HepG2 (cell line): ENCODE measurements at regions not wholly inside any gene's neighbourhood (a gene's known extent, or its start where the extent isn't known, plus 50 kb on each side); places are given as distances from the start of the nearest gene placed in this dataset.

Experiments used
- ATAC-seq: fragments of 200-7000 bp; cut with Tn5 transposase; 3 replicates; pipeline ENCODE4 v1.9.1; 2020; ENCODE audit warnings: mild to moderate bottlenecking, moderate library complexity
- BruUV-seq: library from RNA; stranded (reverse); fragments of 400-500 nt; replicated peaks from 2 replicates; lab custom pipeline; 2021; lab: Mats Ljungman, UMichigan
- CTCF ChIA-PET: fragments of 300-600 bp; formaldehyde crosslinking; extraction: SDS; loops from one replicate; lab custom pipeline; 2021; ENCODE audit warnings: low total read pairs, inconsistent platforms, low intra/inter-chr PET ratio; lab: Yijun Ruan, JAX
- POLR2A ChIA-PET: fragments of 350-600 bp; sonication (Branson Sonifier 250); formaldehyde crosslinking; loops from one replicate; lab custom pipeline; 2020; ENCODE audit warnings: antibody characterized with exemption, inconsistent platforms; lab: Yijun Ruan, JAX
- DNase-seq: peaks from one replicate; pipeline ENCODE4 v3.0.0-alpha.2; 2015; ENCODE audit warnings: low spot score
- FAIRE-seq: peaks from 3 replicates; lab custom pipeline; 2011; peaks lifted over from hg19 to GRCh38; lab: Jason Lieb, UNC
- H2AFZ ChIP-seq: one replicate; pipeline ENCODE4 v1.6.1; 2011; ENCODE audit warnings: low read length, inconsistent platforms
- H3K27ac ChIP-seq: fragments of 300-600 bp; 3 replicates; pipeline ENCODE4 v1.8.0; 2011; ENCODE audit warnings: mixed run types, mild to moderate bottlenecking, mixed read lengths, low read length, inconsistent platforms; ENCODE audit not compliant: insufficient read depth; ENCODE audit errors: extremely low read length
- H3K27me3 ChIP-seq, 2 experiments: fragments of 200-600 bp in 1 of 2; 2 replicates in 1 of 2; 3 replicates in 1 of 2; pipeline versions ENCODE4 v1.6.0 to v1.8.0; 2011; ENCODE audit warnings: low read length in 2 of 2, mild to moderate bottlenecking in 2 of 2, moderate library complexity in 2 of 2, inconsistent platforms in 1 of 2; ENCODE audit not compliant: insufficient read depth in 2 of 2, control insufficient read depth in 1 of 2
- H3K36me3 ChIP-seq, 2 experiments: fragments of 200-600 bp in 1 of 2; replicated peaks in 1 of 2; 2 replicates in 1 of 2; 3 replicates in 1 of 2; pipeline versions ENCODE4 v1.5.1 to v1.8.0; 2011; ENCODE audit warnings: low read length in 2 of 2, inconsistent platforms in 1 of 2; ENCODE audit not compliant: insufficient read depth in 2 of 2, control insufficient read depth in 1 of 2
- H3K4me1 ChIP-seq: 2 replicates; pipeline ENCODE4 v1.5.1; 2012; ENCODE audit warnings: low read length, inconsistent platforms; ENCODE audit not compliant: insufficient read depth
- H3K4me2 ChIP-seq: 2 replicates; pipeline ENCODE4 v1.6.0; 2011; ENCODE audit warnings: low read depth, low read length, inconsistent platforms
- H3K4me3 ChIP-seq, 3 experiments: fragments of 200-600 bp in 1 of 3; sonication (generic), shearing (Covaris generic) in 1 of 3; replicated peaks in 1 of 3; 2 replicates each; pipeline ENCODE4 v1.5.1; 2011 to 2016; ENCODE audit warnings: low read length in 3 of 3, inconsistent platforms in 2 of 3, low read depth in 2 of 3, mild to moderate bottlenecking in 2 of 3, control low read depth in 1 of 3, mixed read lengths in 1 of 3; ENCODE audit not compliant: insufficient read depth in 1 of 3
- H3K79me2 ChIP-seq: one replicate; pipeline ENCODE4 v1.6.1; 2011; ENCODE audit warnings: low read length, inconsistent platforms; ENCODE audit not compliant: insufficient read depth
- H3K9ac ChIP-seq: 2 replicates; pipeline ENCODE4 v1.6.0; 2011; ENCODE audit warnings: mild to moderate bottlenecking, low read depth, low read length, inconsistent platforms; ENCODE audit not compliant: insufficient read depth
- H3K9me3 ChIP-seq: 2 replicates; pipeline ENCODE4 v1.5.1; 2012; ENCODE audit warnings: mild to moderate bottlenecking, low read length
- H4K20me1 ChIP-seq: 2 replicates; pipeline ENCODE4 v1.6.0; 2011; ENCODE audit warnings: inconsistent platforms, mild to moderate bottlenecking, low read length, moderate library complexity; ENCODE audit not compliant: insufficient read depth
- JUND ChIP-seq: sonication (generic); formaldehyde crosslinking; IDR thresholded peaks from 2 replicates; pipeline ENCODE4 v1.8.0; 2022; ENCODE audit warnings: mild to moderate bottlenecking, missing genetic modification reagents
- SP140L ChIP-seq: sonication (generic); formaldehyde crosslinking; IDR thresholded peaks from 2 replicates; pipeline ENCODE4 v1.4.0; 2020; ENCODE audit warnings: missing genetic modification reagents, borderline replicate concordance
- WIZ ChIP-seq: sonication (generic); formaldehyde crosslinking; IDR thresholded peaks from 2 replicates; pipeline ENCODE4 v1.5.1; 2020; ENCODE audit warnings: mild to moderate bottlenecking, missing genetic modification reagents
- ZNF30 ChIP-seq: sonication (generic); formaldehyde crosslinking; IDR thresholded peaks from 2 replicates; pipeline ENCODE4 v1.5.0; 2020; ENCODE audit warnings: mild to moderate bottlenecking, missing genetic modification reagents
- WGBS: methylation state at CpG from one replicate; pipeline ENCODE4 v1.1.6; 2017; ENCODE audit warnings: low lambda C conversion rate; 5-methylcytosine and 5-hydroxymethylcytosine counted together
- in situ Hi-C: cut with HindIII; loops from 2 replicates; pipeline ENCODE4 v1.10.0; 2017; ENCODE audit warnings: low pct_unique_long_range_greater_than_20kb; ENCODE audit not compliant: extremely low pct_ligation_motif_present
- intact Hi-C: fragments of 100-400 bp; cut with micrococcal nuclease; formaldehyde crosslinking; loops from one replicate; pipeline ENCODE4 v1.10.0; 2022; ENCODE audit not compliant: unreplicated experiment
- TF ChIP-seq, protein P1 (sequence below): sonication (generic); formaldehyde crosslinking; conservative IDR thresholded peaks from 2 replicates; pipeline ENCODE4 v1.4.0; 2020; ENCODE audit warnings: missing genetic modification reagents
- TF ChIP-seq, protein P2 (sequence below): sonication (generic); formaldehyde crosslinking; IDR thresholded peaks from 2 replicates; pipeline ENCODE4 v1.4.0; 2020; ENCODE audit warnings: mild to moderate bottlenecking, missing genetic modification reagents, borderline replicate concordance
- TF ChIP-seq, protein P3 (sequence below): IDR thresholded peaks from 2 replicates; pipeline ENCODE4 v1.6.1; 2016

DNA sequence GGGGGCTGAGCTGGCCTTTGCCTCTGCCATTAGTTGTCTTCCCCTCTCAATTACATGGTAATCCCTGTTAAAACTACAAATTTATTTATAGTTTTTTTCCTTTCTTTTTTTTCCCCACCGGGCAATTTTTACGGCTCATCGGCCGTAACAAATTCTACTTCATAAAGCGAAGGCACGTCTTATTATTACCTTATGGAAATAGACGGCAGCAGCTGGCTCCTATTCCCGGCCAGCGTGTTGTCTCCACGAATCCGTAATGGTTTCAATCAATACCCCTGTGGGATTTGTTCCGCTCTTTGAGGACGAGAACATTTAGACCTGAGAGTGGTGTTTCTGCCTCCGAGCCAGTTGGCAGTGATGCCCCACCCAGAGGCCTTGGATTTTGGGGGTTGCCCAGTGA lies 52.4 kb upstream of the IGSF21 start:
- Histone ChIP-seq H2AFZ (no peak overlapping the region), H3K79me2 (no peaks in the 10 kb centered on the region), H3K4me1 (no peaks in the 10 kb centered on the region), H3K27me3 (peaks cover 0 to 11% of the 10 kb centered on the region in 2 experiments; a peak in 1 of 5 replicates), H3K36me3 (no peaks in the 10 kb centered on the region), H3K9me3 (no peaks in the 10 kb centered on the region), H3K4me2 (no peak overlapping the region), H3K27ac (no peak overlapping the region), H4K20me1 (no peaks in the 10 kb centered on the region), H3K4me3 (no peak overlapping the region), H3K9ac (no peak overlapping the region)
- DNase-seq (no peak), FAIRE-seq (no peak), ATAC-seq (no peak)
- 23% methylated on average over 14 of the region's 14 CpGs for WGBS
- CTCF ChIA-PET: no interaction called here
- no TSS peak for BruUV-seq
- in situ Hi-C loops: no loop called here
- intact Hi-C loops: no loop called here
- POLR2A ChIA-PET: no interaction called here
- TF ChIP-seq WIZ (CRISPR knock-in tag): no peak
- TF ChIP-seq, protein P1, sequence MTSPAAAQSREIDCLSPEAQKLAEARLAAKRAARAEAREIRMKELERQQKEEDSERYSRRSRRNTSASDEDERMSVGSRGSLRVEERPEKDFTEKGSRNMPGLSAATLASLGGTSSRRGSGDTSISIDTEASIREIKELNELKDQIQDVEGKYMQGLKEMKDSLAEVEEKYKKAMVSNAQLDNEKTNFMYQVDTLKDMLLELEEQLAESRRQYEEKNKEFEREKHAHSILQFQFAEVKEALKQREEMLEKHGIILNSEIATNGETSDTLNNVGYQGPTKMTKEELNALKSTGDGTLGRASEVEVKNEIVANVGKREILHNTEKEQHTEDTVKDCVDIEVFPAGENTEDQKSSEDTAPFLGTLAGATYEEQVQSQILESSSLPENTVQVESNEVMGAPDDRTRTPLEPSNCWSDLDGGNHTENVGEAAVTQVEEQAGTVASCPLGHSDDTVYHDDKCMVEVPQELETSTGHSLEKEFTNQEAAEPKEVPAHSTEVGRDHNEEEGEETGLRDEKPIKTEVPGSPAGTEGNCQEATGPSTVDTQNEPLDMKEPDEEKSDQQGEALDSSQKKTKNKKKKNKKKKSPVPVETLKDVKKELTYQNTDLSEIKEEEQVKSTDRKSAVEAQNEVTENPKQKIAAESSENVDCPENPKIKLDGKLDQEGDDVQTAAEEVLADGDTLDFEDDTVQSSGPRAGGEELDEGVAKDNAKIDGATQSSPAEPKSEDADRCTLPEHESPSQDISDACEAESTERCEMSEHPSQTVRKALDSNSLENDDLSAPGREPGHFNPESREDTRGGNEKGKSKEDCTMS: no peak
- TF ChIP-seq, protein P2, sequence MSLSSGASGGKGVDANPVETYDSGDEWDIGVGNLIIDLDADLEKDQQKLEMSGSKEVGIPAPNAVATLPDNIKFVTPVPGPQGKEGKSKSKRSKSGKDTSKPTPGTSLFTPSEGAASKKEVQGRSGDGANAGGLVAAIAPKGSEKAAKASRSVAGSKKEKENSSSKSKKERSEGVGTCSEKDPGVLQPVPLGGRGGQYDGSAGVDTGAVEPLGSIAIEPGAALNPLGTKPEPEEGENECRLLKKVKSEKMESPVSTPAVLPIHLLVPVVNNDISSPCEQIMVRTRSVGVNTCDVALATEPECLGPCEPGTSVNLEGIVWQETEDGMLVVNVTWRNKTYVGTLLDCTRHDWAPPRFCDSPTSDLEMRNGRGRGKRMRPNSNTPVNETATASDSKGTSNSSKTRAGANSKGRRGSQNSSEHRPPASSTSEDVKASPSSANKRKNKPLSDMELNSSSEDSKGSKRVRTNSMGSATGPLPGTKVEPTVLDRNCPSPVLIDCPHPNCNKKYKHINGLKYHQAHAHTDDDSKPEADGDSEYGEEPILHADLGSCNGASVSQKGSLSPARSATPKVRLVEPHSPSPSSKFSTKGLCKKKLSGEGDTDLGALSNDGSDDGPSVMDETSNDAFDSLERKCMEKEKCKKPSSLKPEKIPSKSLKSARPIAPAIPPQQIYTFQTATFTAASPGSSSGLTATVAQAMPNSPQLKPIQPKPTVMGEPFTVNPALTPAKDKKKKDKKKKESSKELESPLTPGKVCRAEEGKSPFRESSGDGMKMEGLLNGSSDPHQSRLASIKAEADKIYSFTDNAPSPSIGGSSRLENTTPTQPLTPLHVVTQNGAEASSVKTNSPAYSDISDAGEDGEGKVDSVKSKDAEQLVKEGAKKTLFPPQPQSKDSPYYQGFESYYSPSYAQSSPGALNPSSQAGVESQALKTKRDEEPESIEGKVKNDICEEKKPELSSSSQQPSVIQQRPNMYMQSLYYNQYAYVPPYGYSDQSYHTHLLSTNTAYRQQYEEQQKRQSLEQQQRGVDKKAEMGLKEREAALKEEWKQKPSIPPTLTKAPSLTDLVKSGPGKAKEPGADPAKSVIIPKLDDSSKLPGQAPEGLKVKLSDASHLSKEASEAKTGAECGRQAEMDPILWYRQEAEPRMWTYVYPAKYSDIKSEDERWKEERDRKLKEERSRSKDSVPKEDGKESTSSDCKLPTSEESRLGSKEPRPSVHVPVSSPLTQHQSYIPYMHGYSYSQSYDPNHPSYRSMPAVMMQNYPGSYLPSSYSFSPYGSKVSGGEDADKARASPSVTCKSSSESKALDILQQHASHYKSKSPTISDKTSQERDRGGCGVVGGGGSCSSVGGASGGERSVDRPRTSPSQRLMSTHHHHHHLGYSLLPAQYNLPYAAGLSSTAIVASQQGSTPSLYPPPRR (CRISPR knock-in tag): no peak
- no peak for TF ChIP-seq JUND (CRISPR knock-in tag)
- TF ChIP-seq, protein P3, sequence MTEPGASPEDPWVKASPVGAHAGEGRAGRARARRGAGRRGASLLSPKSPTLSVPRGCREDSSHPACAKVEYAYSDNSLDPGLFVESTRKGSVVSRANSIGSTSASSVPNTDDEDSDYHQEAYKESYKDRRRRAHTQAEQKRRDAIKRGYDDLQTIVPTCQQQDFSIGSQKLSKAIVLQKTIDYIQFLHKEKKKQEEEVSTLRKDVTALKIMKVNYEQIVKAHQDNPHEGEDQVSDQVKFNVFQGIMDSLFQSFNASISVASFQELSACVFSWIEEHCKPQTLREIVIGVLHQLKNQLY (CRISPR knock-in tag): no peak
- TF ChIP-seq ZNF30: no peak
- no peak for TF ChIP-seq SP140L
